HG03565 (cell line): ENCODE measurements at regions not wholly inside any gene's neighbourhood (a gene's known extent, or its start where the extent isn't known, plus 50 kb on each side); places are given as distances from the start of the nearest gene placed in this dataset.
"Not testable (repeated sequence)": the region's sequence is repeated elsewhere in the genome, so short reads cannot be mapped to it uniquely, and the experiment has no call there.

Experiments
- ATAC-seq: cut with Tn5 transposase; IDR thresholded peaks from one replicate; pipeline ENCODE4 v1.9.1; 2021; ENCODE audit warnings: mild to moderate bottlenecking, moderate library complexity; ENCODE audit not compliant: unreplicated experiment

DNA sequence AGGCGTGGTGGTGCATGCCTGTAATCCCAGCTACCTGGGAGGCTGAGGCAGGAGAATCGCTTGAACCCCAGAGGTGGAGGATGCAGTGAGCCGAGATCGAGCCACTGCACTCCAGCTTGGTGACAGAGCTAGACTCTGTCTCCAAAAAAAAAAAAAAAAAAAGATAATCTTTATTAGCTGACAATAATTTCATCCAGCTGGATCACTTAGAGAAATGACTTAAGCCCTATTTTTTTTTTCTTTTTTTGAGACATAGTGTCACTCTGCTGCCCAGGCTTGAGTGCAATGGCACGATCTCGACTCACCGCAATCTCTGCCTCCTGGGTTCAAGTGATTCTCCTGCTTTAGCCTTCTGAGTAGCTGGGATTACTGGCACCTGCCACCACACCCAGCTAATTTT is 51.6 kb upstream of the MAP4K4 start:
- not testable (repeated sequence) for ATAC-seq

DNA sequence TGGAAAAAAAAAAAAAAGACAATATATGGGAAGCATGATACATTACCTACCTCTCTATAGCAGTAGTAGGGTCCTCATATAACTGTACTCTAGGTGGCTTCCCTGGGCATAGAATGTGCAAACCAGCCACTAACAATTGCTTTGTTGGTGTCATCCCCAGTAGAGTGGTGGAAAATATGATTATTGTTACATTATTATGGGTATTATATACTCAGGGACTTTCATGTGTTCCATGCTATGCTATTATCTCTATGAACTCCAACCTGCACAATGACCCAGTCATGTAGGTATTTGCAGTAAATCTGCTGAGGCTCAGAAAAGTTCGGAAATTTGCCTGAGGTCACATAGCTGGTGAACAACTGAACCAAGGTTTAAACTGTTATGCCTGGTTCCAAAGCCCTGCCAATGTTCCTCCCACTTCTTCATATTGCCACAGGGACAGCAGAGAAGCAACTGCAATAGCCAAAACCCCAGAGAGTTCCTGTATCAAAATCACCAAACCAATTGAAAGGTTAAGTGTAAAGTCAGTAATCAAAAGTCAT is 52.6 kb upstream of the MAP4K4 start:
- ATAC-seq = no peak

DNA sequence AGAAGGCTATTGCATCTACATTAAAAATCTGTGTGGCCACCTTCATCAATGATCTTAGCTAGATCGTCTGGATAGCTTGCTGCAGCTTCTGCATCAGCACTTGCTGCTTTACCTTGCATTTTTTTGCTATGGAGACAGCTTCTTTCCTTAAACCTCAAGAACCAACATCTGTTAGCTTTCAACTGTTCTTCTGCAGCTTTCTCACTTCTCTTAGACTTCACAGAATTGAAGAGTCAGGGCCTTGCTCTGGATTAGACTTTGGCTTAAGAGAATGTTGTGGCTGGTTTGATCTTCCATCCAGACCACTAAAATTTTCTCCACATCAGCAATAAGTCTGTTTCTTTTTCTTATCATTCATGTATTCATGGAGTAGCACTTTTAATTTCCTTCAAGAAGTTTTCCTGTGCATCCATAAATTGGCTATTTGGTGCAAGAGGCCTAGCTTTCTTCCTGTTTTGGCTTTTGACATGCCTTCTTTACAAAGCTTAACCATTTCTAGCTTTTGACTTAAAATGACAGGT is 54.4 kb upstream of the MAP4K4 start:
- no peak for ATAC-seq

DNA sequence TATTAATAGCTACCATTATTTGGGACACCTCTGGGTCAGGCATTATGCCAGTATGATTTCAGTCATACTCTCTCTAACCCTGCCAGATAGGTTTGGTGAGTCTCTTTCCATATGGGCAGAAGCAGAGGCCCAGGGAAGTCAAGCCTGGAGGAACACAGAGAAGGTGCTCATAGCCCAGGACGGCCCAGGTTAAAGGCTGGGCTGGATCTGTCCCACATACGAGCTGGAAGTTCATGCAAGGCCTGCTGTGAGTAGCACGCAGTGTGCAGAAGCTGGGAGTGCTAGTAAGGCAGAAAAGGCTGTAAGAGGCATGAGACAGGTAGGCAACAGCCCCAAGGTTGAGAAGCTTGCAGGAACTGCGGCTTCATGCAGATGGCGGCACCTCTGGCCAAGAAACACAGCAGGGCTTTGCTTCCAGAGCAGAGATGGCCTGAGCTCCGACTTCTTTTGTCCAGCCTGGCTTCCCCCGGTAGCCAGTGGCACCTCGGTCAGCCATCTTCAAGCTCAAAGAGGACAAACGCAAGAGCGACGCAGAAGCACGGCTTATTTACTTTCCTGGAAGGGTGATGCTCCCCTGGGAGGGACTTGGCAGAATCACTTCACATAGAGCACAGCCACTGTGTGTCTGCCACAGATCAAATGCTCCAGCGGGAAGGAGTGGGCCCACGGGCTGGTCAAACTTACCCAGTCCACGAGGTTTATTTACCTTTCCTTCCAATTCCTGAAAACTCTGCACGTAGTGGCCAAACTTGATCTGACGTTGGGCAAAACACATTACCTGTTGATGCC is 58.5 kb upstream of the MAP4K4 start:
- no peak for ATAC-seq

DNA sequence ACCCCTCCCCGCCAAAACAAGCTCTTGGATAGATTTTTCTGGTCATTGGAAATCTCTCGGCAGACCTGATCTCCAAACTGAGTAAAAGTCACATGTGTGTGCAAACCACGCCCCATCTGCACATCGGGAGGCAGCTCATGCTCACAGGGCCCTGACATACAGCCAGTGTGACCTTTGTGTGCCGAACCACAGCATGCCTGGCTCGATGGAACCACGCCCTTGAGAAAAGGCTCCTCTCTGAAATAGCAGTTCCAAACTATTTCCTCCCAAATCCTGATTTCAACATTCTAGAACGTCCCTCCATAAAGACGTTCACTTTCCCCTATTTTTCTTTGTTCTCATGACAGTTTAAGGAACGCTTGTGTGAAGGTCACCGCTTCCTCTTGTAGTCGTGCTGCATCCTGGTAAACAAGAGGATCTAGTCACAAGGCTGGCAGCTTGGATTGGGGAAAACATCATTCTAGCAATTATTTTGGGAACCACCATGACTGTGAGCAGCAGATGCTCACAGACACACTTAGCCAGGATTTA is 59.3 kb upstream of the MAP4K4 start:
- ATAC-seq = no peak

DNA sequence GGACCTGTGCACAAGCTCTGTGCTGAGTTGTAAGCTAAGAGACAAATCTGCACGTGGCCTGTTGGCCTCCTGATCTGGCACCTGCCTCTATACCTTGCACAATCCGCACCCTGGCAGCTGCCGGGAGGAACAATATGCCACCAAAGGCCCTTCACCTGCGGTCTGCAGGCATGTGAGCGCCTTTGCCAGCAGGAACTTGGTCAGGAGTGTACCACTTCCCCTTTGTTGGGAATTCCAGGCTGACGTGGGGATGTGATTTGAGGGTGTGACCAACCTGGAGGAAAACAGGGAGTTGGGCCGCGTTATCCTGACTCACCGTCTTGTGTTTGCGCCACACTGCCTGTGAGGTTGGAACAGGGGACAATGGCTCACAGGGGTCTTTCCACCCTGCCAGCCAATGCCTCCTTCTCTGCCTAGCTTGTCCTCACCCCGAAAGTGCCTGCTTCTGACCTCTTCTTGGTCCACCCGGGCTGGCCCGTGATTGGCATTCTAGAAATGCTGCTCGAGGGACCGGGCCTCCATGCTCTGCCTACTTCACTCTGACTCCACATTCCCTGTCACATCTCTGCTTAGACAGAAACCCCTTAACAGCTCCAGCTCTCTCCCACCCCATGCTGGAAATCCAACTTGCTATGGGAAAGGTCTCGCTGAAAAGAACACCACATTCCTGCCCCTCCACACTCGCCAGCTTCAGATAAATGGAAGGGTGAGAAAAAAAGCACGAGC is 67.1 kb upstream of the MAP4K4 start:
- no peak for ATAC-seq

DNA sequence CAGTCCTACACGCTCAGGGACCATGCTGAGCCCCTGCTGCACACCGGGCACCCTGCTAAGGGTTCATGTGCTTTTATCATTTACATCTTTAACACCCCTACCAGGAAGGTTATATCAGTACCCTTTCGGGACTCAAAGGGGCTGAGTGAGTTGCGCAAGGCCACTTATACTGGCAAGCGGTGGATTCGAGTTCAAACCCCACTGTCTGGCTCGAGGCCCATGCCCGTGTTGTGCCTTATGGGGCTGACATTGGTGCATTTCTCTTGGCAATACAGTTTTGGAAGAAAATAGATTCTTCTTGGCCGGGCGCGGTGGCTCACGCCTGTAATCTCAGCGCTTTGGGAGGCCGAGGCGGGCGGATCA is 69.5 kb upstream of the MAP4K4 start:
- ATAC-seq = no peak

DNA sequence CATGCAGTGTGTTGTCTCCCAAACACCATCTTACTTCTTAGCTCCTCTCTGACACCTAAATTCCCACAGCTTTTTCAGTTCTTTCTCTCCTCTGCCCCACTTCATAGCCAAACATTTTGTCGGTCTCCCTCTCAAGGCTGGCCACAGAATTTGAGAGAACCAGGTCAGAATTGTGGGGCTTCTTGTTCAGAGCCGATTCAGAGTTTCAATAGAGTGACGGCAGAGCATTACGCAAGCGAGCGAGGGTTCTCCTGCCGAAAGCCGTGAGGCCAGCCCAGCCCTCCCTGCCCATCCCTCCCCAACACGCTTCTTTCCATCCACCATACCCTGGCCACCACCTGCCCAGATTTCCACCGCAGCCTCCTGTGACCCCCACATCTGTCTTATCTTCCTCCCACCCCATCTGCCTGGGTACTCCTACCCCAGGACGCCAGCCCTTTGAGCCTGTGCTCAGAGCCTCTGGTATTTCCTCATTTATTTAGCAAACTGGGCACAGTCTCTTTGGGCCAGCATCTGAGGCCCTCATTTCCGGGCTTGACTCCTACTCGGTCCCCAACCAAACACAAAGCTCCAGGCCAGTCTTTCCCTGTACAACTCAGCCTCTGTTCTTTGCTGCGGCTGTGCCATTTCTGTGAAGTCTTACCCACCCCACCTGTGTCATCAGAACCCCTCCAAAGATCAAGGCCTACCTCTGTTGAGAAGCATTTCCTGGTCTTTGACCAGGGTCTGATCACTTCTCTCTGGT is 70.0 kb upstream of the MAP4K4 start:
- no peak for ATAC-seq

DNA sequence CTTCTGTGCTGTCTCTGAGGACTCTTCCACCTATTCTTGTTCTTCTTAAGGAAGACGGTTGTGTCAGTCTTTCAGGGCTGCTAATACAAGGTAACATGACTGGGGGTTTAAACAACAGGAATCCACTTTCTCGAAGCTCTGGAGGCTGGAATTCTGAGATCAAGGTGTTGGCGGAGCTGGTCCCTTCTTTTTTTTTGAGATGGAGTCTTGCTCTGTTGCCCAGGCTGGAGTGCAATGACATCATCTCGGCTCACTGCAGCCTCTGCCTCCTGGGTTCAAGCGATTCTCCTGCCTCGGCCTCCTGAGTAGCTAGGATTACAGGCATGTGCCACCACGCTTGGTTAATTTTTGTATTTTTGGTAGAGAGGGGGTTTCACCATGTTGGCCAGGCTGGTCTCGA is 71.7 kb upstream of the MAP4K4 start:
- ATAC-seq = not testable (repeated sequence)

DNA sequence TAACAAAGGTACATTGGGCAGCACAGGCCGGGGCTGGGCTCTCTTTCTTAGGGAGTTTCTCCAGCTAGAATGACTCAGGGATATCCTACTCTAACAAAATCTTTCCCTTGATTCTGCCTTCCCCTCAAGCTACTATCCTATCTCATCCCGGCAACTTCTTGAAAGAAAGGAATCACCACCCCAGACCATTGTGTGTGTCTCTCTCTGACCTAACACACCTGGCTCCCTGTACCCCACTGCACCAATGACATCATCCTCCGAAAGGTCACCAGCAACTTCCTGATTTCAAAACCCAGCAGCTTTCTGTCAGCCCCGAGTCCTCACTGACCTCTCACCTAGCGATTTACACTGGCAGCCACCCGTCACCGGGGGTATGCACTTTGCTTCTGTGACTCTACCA is 72.1 kb upstream of the MAP4K4 start:
- no peak for ATAC-seq

DNA sequence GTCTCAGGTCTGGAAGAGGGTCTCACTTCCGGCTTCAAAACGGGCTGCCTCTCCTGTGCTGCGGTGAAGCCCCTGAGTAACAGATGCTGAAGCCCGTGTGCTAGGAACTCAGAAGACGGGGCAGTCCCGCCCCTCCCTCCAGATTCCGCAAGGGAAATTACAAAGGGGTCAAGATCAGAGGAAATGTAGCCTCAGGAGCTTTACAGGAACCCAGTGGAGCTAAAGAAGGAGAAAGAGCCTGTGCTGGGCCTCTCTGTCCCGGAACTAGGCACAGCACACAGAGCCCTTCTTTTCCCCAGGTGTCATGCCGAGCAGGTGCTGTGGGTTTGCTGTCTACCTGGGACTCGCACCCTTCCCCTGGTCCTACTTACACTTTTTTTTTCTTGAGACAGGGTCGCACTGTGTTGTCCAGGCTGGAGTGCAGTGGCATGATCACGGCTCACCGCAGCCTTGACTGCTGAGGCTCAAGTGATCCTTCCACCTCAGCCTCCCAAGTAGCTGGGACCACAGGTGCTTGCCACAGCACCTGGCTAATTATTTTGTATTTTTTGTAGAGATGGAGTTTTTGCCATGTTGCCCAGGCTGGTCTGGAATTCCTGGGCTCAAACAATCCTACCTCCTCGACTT is 72.7 kb upstream of the MAP4K4 start:
- ATAC-seq = no peak

DNA sequence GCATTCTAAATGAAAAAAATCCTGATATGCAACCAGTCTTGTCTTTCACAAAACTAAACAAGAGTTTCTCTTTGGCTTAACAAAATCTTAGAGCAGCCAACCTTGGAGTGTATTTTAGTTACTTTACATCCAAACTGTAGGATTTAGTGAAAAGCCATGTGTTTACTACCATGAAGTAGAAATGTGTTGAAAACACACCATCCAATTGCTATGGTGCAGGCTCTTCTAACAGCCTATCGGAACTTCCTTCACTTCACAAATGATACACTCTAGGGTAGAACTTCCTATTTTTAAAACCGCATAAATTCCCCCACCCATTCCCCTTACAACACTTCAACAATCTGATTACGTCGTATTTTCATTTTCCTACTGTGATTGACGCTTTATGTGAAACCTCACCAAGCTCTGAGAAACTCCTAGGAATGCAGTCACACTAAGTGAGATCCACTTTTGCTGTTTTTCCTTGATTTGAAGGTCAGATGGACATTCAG is 74.4 kb upstream of the MAP4K4 start:
- peak; percentile 75 for ATAC-seq

DNA sequence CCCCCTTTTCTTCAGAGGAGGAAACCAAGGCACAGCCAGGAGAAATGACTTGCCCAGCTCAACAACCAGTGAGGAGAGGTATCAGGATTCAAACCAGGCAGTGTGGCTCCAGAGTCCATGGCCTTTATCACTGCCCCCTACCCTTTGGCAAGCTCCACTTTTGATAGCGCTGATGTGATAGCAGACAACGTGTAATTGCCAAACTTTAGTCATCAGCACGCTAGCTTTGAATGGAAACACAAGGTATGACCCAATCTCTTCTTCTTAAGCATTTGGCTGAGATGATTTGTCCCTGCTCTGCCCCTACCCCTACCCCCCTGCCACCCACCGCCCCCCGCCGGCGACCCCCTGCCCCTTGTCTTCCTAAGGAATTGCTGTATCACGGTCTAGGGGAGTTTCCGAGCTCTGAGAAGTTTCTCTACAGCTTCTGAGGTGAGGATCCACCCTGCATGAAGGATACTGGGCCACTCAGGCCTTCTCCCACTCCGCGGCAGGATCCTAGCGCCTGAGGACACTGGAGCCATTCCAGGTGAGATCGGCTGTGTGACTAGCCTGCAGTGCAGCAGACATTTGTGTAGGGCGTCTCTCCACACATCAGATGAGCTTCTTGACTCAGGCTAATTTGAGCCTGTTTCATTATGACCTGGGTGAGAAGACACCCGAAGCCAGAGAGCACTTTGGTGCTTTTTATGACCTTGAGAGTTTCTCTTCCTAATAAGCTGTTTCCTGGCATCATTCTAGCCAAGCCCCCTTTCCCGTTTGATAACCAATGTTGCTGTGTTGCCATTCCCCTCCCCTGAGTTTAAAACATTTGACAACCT is 75.1 kb upstream of the MAP4K4 start:
- ATAC-seq = peak; percentile 85

DNA sequence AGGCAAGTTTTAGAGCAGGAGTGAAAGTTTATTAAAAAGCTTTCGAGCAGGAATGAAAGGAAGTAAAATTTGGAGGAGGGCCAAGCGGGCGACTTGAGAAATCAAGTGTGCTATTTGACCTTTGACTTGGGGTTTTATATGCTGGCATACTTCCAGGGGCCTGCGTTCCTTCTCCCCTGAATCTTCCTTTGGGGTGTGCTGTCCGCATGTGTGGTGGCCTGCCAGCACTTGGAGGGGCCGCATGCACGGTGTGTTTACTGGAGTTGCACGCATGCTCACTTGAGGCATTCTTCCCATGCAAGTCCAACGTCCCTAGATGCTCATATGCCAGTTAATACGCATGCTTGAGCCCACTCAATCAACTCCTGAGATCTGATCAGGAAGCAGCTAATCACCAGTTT is 78.3 kb upstream of the MAP4K4 start:
- no peak for ATAC-seq

DNA sequence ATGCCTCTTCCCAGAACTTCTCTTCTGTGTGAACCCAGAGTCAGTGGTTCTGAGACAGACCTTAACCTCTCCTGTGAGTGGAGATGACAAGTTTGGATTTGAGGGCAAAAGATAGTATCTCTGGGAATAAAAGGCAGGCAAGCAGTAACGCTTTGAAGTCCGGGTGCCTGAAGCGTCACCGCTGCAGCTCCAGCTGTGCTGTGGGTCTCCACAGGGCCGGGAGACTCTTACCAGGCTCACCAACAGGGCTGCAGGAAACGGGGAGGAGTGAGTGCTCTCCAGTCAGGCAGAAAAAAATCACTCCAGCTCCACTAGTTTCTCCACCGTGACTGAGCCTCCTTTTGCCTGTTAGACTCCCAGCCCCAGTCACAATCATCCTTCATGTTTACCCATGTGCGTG is 79.7 kb upstream of the MAP4K4 start:
- ATAC-seq = no peak

DNA sequence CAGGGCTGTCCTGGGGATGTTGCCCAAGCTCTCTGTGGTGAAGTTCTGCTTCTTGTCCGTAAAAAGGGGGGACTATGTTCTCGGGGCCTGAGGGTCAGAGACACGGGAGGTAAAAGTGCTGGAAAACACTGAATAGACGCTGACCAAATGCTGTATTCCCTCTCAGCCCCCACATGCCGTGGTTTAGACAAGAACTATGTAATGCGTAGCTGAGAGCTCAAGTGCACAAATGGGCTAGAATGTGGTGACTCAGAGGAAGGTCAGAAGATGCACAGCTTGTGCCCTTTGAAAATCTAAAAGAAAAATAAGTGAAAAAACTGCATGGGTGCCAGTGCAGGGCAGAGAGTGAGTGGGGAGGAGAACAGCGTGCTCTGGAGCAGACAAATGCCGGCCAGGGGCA is 80.3 kb upstream of the MAP4K4 start:
- ATAC-seq = no peak

DNA sequence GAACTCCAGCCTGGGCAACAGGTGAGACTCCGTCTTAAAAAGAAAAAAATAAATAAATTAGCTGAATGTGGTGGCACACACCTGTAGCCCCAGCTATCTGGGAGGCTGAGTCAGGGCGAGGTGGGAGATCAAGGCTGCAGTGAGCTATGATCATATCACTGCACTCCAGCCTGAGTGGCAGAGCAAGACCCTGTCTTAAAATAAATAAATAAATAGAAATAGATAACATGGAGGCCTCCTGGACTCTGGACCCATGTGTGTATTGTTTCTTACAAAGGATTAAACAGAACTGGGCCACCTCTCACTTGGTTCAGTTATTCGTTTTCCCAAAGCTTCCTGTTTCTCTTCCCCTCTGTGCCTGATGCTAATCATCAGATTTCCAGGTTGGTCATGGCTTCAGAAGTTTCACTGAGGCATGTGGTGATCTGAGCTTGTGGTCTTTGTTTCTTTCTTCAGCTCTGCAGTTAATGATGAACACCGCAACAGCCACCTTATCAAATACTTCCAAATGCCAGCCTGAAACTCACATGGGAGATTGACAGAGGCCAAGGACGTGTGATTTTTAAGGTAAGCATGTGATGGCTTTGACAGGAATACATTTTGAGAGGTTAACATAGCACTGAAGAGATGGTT is 83.3 kb upstream of the MAP4K4 start:
- no peak for ATAC-seq

DNA sequence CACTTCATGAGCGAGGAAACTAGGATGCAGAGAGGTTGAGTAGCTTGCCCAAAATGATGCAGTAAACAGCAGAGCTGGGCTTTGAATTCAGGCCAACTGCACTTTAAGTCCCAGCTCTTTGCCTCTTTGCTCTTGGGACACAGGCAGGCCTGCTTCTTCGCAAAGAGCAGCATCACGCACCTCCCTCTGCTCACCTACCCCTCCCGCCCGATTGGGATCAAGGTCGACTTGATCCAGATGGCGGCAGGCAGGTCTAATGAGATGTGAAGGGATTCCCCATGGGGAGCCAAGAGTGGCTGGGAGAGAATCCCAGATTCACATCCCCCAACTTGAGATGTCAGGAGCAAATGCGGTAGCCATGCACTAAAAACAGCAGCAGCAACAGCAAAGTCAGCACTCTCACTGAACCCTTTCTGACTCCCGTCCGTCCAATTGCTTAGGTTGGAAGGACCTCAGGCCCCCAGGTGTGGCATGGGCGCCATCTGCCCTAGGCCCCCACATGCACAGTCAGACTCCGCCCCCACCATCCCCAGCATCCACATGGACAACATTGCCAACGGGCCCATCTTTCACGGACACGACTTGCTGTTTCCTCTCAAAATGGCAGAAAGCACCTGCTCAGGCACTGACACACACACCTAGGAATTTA is 84.3 kb upstream of the MAP4K4 start:
- no peak for ATAC-seq

DNA sequence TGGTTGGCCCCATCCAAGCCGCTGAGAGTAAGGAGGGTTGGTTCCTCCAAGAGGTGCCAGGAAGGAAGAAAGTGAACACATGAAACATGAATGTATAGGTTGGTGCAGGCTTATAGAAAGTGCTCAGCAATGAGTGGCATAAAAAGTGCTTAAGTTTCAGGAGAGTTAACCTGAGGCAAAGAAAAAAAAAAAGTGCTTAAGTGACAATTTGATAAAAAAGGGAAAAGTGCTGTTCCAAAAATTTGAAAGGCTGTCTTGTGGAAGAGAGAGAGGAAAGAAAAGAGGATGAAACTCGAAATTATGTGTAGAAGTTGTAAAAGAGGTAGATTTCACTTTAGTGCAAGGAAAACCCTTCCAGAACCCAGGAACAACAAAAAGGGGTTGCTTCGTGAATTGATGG is 85.5 kb upstream of the MAP4K4 start:
- no peak for ATAC-seq
